HepG2 (cell line): ENCODE measurements at regions not wholly inside any gene's neighbourhood (a gene's known extent, or its start where the extent isn't known, plus 50 kb on each side); places are given as distances from the start of the nearest gene placed in this dataset.

ENCODE experiments used
- ATAC-seq: fragments of 200-7000 bp; cut with Tn5 transposase; 3 replicates; pipeline ENCODE4 v1.9.1; 2020; ENCODE audit warnings: mild to moderate bottlenecking, moderate library complexity
- BruUV-seq: library from RNA; stranded (reverse); fragments of 400-500 nt; replicated peaks from 2 replicates; lab custom pipeline; 2021; lab: Mats Ljungman, UMichigan
- CTCF ChIA-PET: fragments of 300-600 bp; formaldehyde crosslinking; extraction: SDS; loops from one replicate; lab custom pipeline; 2021; ENCODE audit warnings: low total read pairs, inconsistent platforms, low intra/inter-chr PET ratio; lab: Yijun Ruan, JAX
- POLR2A ChIA-PET: fragments of 350-600 bp; sonication (Branson Sonifier 250); formaldehyde crosslinking; loops from one replicate; lab custom pipeline; 2020; ENCODE audit warnings: antibody characterized with exemption, inconsistent platforms; lab: Yijun Ruan, JAX
- DNase-seq: peaks from one replicate; pipeline ENCODE4 v3.0.0-alpha.2; 2015; ENCODE audit warnings: low spot score
- FAIRE-seq: peaks from 3 replicates; lab custom pipeline; 2011; peaks lifted over from hg19 to GRCh38; lab: Jason Lieb, UNC
- H2AFZ ChIP-seq: one replicate; pipeline ENCODE4 v1.6.1; 2011; ENCODE audit warnings: low read length, inconsistent platforms
- H3K27ac ChIP-seq: fragments of 300-600 bp; 3 replicates; pipeline ENCODE4 v1.8.0; 2011; ENCODE audit warnings: mixed run types, mild to moderate bottlenecking, mixed read lengths, low read length, inconsistent platforms; ENCODE audit not compliant: insufficient read depth; ENCODE audit errors: extremely low read length
- H3K27me3 ChIP-seq, 2 experiments: fragments of 200-600 bp in 1 of 2; 2 replicates in 1 of 2; 3 replicates in 1 of 2; pipeline versions ENCODE4 v1.6.0 to v1.8.0; 2011; ENCODE audit warnings: low read length in 2 of 2, mild to moderate bottlenecking in 2 of 2, moderate library complexity in 2 of 2, inconsistent platforms in 1 of 2; ENCODE audit not compliant: insufficient read depth in 2 of 2, control insufficient read depth in 1 of 2
- H3K36me3 ChIP-seq, 2 experiments: fragments of 200-600 bp in 1 of 2; replicated peaks in 1 of 2; 2 replicates in 1 of 2; 3 replicates in 1 of 2; pipeline versions ENCODE4 v1.5.1 to v1.8.0; 2011; ENCODE audit warnings: low read length in 2 of 2, inconsistent platforms in 1 of 2; ENCODE audit not compliant: insufficient read depth in 2 of 2, control insufficient read depth in 1 of 2
- H3K4me1 ChIP-seq: 2 replicates; pipeline ENCODE4 v1.5.1; 2012; ENCODE audit warnings: low read length, inconsistent platforms; ENCODE audit not compliant: insufficient read depth
- H3K4me2 ChIP-seq: 2 replicates; pipeline ENCODE4 v1.6.0; 2011; ENCODE audit warnings: low read depth, low read length, inconsistent platforms
- H3K4me3 ChIP-seq, 3 experiments: fragments of 200-600 bp in 1 of 3; sonication (generic), shearing (Covaris generic) in 1 of 3; replicated peaks in 1 of 3; 2 replicates each; pipeline ENCODE4 v1.5.1; 2011 to 2016; ENCODE audit warnings: low read length in 3 of 3, inconsistent platforms in 2 of 3, low read depth in 2 of 3, mild to moderate bottlenecking in 2 of 3, control low read depth in 1 of 3, mixed read lengths in 1 of 3; ENCODE audit not compliant: insufficient read depth in 1 of 3
- H3K79me2 ChIP-seq: one replicate; pipeline ENCODE4 v1.6.1; 2011; ENCODE audit warnings: low read length, inconsistent platforms; ENCODE audit not compliant: insufficient read depth
- H3K9ac ChIP-seq: 2 replicates; pipeline ENCODE4 v1.6.0; 2011; ENCODE audit warnings: mild to moderate bottlenecking, low read depth, low read length, inconsistent platforms; ENCODE audit not compliant: insufficient read depth
- H3K9me3 ChIP-seq: 2 replicates; pipeline ENCODE4 v1.5.1; 2012; ENCODE audit warnings: mild to moderate bottlenecking, low read length
- H4K20me1 ChIP-seq: 2 replicates; pipeline ENCODE4 v1.6.0; 2011; ENCODE audit warnings: inconsistent platforms, mild to moderate bottlenecking, low read length, moderate library complexity; ENCODE audit not compliant: insufficient read depth
- ARID2 ChIP-seq: sonication (generic); formaldehyde crosslinking; IDR thresholded peaks from 2 replicates; pipeline ENCODE4 v1.8.1; 2022; ENCODE audit warnings: mild to moderate bottlenecking, missing genetic modification reagents, borderline replicate concordance
- CBX5 ChIP-seq: sonication (generic); formaldehyde crosslinking; IDR thresholded peaks from 2 replicates; pipeline ENCODE4 v1.4.0; 2020; ENCODE audit warnings: missing genetic modification reagents, borderline replicate concordance
- EZH2 ChIP-seq: conservative IDR thresholded peaks from 2 replicates; pipeline ENCODE4 v1.6.1; 2012; ENCODE audit warnings: mild to moderate bottlenecking, low read depth, low read length, moderate library complexity
- LCORL ChIP-seq, 2 experiments: fragments of 450-650 bp in 1 of 2; sonication (generic) in 1 of 2; formaldehyde crosslinking in 1 of 2; IDR thresholded peaks; 2 replicates each; pipeline versions ENCODE4 v1.5.0 to v1.6.1; 2017 to 2020; ENCODE audit warnings: antibody characterized with exemption in 1 of 2, missing genetic modification reagents in 1 of 2
- MZF1 ChIP-seq: sonication (generic); formaldehyde crosslinking; IDR thresholded peaks from 2 replicates; pipeline ENCODE4 v1.8.1; 2023; ENCODE audit warnings: mild to moderate bottlenecking, missing genetic modification reagents, borderline replicate concordance
- NCOA5 ChIP-seq: sonication (generic); formaldehyde crosslinking; IDR thresholded peaks from 2 replicates; pipeline ENCODE4 v1.4.0; 2020; ENCODE audit warnings: missing genetic modification reagents
- SKI ChIP-seq: fragments of 450-650 bp; IDR thresholded peaks from one replicate; pipeline ENCODE4 v1.6.1; 2018; ENCODE audit warnings: mild to moderate bottlenecking; ENCODE audit not compliant: partially characterized antibody
- ZC3H13 ChIP-seq: sonication (generic); formaldehyde crosslinking; IDR thresholded peaks from 2 replicates; pipeline ENCODE4 v1.8.1; 2023; ENCODE audit warnings: mild to moderate bottlenecking, missing genetic modification reagents, moderate library complexity
- ZNF205 ChIP-seq: IDR thresholded peaks from 2 replicates; pipeline ENCODE4 v1.6.1; 2018; ENCODE audit warnings: missing biosample characterization, missing genetic modification reagents
- ZNF24 ChIP-seq: fragments of 450-650 bp; IDR thresholded peaks from 2 replicates; pipeline ENCODE4 v1.6.1; 2017; ENCODE audit warnings: antibody characterized with exemption, mild to moderate bottlenecking
- ZNF326 ChIP-seq: sonication (generic); formaldehyde crosslinking; IDR thresholded peaks from 2 replicates; pipeline ENCODE4 v1.4.0; 2020; ENCODE audit warnings: missing genetic modification reagents, borderline replicate concordance
- ZNF33A ChIP-seq: sonication (generic); formaldehyde crosslinking; IDR thresholded peaks from 2 replicates; pipeline ENCODE4 v1.5.1; 2020; ENCODE audit warnings: missing genetic modification reagents, mild to moderate bottlenecking, moderate library complexity, borderline replicate concordance
- ZNF709 ChIP-seq: sonication (generic); formaldehyde crosslinking; IDR thresholded peaks from 2 replicates; pipeline ENCODE4 v1.5.0; 2020; ENCODE audit warnings: mild to moderate bottlenecking, missing genetic modification reagents
- WGBS: methylation state at CpG from one replicate; pipeline ENCODE4 v1.1.6; 2017; ENCODE audit warnings: low lambda C conversion rate; 5-methylcytosine and 5-hydroxymethylcytosine counted together
- in situ Hi-C: cut with HindIII; loops from 2 replicates; pipeline ENCODE4 v1.10.0; 2017; ENCODE audit warnings: low pct_unique_long_range_greater_than_20kb; ENCODE audit not compliant: extremely low pct_ligation_motif_present
- intact Hi-C: fragments of 100-400 bp; cut with micrococcal nuclease; formaldehyde crosslinking; loops from one replicate; pipeline ENCODE4 v1.10.0; 2022; ENCODE audit not compliant: unreplicated experiment
- TF ChIP-seq, protein P1 (sequence below): sonication (generic); formaldehyde crosslinking; IDR thresholded peaks from 2 replicates; pipeline ENCODE4 v1.8.1; 2023; ENCODE audit warnings: mild to moderate bottlenecking, missing genetic modification reagents, borderline replicate concordance
- TF ChIP-seq, protein P2 (sequence below): sonication (generic); formaldehyde crosslinking; IDR thresholded peaks from 2 replicates; pipeline ENCODE4 v1.8.0; 2022; ENCODE audit warnings: mild to moderate bottlenecking, missing genetic modification reagents

DNA sequence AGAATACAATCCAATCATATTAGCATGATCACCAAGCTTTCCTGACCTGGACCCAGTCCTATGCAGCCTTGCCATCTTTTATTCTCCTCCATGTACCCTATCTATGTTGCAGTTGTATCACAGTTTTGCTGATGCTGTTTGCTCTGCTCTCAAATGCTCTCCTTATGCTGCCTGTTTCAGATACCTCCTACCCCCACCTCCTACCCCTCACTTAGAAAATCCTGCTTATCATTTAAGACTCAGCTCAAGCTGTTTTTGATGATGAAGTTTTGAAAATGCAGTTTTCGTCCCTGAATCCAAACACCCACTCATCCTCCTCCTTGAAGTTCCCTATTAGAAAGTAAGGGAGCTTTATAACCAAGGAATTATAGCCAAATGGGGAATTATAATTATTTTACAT lies 457.4 kb upstream of the ATP2B1 start:
- FAIRE-seq (no peak), ATAC-seq (no peak)
- CTCF ChIA-PET, result no interaction called here

DNA sequence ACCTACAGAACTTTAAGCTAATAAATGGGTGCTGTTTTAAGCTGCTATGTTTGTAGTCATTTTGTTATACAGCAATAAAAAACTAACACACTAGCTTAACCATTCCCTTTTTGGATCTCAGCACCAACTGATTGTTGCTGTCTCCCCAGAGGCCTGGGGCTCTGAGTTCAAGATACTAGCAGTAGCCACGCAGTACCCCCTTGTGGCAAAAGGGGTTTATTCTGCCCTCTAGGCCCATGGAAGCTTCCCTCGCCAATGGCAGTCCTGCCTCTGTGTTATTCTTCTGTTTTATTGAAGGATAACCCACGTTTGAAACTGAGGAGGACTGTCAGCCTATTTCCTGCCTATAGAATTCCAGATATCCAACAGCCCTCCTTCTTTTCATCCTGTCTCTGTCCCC lies 455.3 kb upstream of the ATP2B1 start:
- POLR2A ChIA-PET, result no interaction called here
- no peaks in the 10 kb centered on the region for H4K20me1 ChIP-seq
- no peaks in the 10 kb centered on the region; the same call in 1 of the 2 replicates for H3K9me3 ChIP-seq
- no TSS peak for BruUV-seq
- H3K36me3 ChIP-seq, result no peaks in the 10 kb centered on the region
- no peak overlapping the region for H3K9ac ChIP-seq
- no peak for DNase-seq
- WGBS, result 0% methylated on average over 3 of the region's 3 CpGs
- H3K27me3 ChIP-seq, result no peaks in the 10 kb centered on the region
- no peaks in the 10 kb centered on the region for H3K79me2 ChIP-seq
- no peak overlapping the region for H3K4me3 ChIP-seq
- intact Hi-C loops, result no loop called here
- CTCF ChIA-PET, result no interaction called here
- no peak for FAIRE-seq
- no peaks in the 10 kb centered on the region for H3K4me1 ChIP-seq
- no peak overlapping the region for H3K27ac ChIP-seq
- in situ Hi-C loops, result no loop called here
- H2AFZ ChIP-seq, result no peak overlapping the region
- no peak for ATAC-seq
- TF ChIP-seq MZF1 (no peak), CBX5 (no peak), EZH2 (no peak)
- TF ChIP-seq, all 625 proteins: peak for 0
- no peak overlapping the region for H3K4me2 ChIP-seq

More for the DNA sequence above, 457.4 kb upstream of the ATP2B1 start:
- Histone ChIP-seq H3K36me3 (no peaks in the 10 kb centered on the region), H3K4me2 (no peak overlapping the region), H3K9ac (no peak overlapping the region), H3K79me2 (no peaks in the 10 kb centered on the region), H3K4me3 (no peak overlapping the region), H3K9me3 (peaks cover 4% of the 10 kb centered on the region), H2AFZ (no peak overlapping the region), H4K20me1 (no peaks in the 10 kb centered on the region), H3K4me1 (no peaks in the 10 kb centered on the region), H3K27ac (no peak overlapping the region), H3K27me3 (no peaks in the 10 kb centered on the region)
- TF ChIP-seq ZNF326 (CRISPR knock-in tag) (no peak), ZNF24 (no peak), EZH2 (no peak), SKI (no peak), ARID2 (CRISPR knock-in tag) (no peak), ZNF709 (CRISPR knock-in tag) (no peak), ZC3H13 (no peak), NCOA5 (no peak), ZNF33A (CRISPR knock-in tag) (no peak), LCORL (IDR thresholded peaks at IDR 0.05) (no peak), LCORL (CRISPR knock-in tag; IDR thresholded peaks at IDR 0.05) (no peak), ZNF205 (no peak)
- TF ChIP-seq, protein P1, sequence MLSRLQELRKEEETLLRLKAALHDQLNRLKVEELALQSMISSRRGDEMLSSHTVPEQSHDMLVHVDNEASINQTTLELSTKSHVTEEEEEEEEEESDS, result no peak
- TF ChIP-seq, protein P2, sequence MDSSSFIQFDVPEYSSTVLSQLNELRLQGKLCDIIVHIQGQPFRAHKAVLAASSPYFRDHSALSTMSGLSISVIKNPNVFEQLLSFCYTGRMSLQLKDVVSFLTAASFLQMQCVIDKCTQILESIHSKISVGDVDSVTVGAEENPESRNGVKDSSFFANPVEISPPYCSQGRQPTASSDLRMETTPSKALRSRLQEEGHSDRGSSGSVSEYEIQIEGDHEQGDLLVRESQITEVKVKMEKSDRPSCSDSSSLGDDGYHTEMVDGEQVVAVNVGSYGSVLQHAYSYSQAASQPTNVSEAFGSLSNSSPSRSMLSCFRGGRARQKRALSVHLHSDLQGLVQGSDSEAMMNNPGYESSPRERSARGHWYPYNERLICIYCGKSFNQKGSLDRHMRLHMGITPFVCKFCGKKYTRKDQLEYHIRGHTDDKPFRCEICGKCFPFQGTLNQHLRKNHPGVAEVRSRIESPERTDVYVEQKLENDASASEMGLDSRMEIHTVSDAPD (CRISPR knock-in tag), result no peak
- POLR2A ChIA-PET, result no interaction called here
- 0% methylated on average over 1 of the region's 1 CpG for WGBS
- intact Hi-C loops, result no loop called here
- BruUV-seq, result no TSS peak
- no peak for DNase-seq
- in situ Hi-C loops, result no loop called here
